Cardiac muscle cell (in vitro differentiated cells and primary cell): ENCODE measurements at regions not wholly inside any gene's neighbourhood (a gene's known extent, or its start where the extent isn't known, plus 50 kb on each side); places are given as distances from the start of the nearest gene placed in this dataset.

ENCODE experiments used
- DNase-seq, 2 donors: peaks; one replicate each; pipeline versions ENCODE4 v3.0.0 to v3.0.0-alpha.2; 2010 to 2017; ENCODE audit warnings: low read depth in 1 of 2, low spot score in 1 of 2
- H3K27ac ChIP-seq: fragments of 200-600 bp; sonication (generic); 2 replicates; pipeline ENCODE4 v1.5.1; 2016
- H3K27me3 ChIP-seq: fragments of 200-600 bp; sonication (generic); 2 replicates; pipeline ENCODE4 v1.6.0; 2016; ENCODE audit warnings: control low read depth
- H3K36me3 ChIP-seq: fragments of 200-600 bp; sonication (generic); 2 replicates; pipeline ENCODE4 v1.5.1; 2016; ENCODE audit warnings: control low read depth
- H3K4me1 ChIP-seq: fragments of 200-600 bp; sonication (generic); 2 replicates; pipeline ENCODE4 v1.8.1; 2017; ENCODE audit warnings: low read depth, mild to moderate bottlenecking, mixed run types
- H3K4me3 ChIP-seq: fragments of 200-600 bp; sonication (generic); 2 replicates; pipeline ENCODE4 v1.5.1; 2016; ENCODE audit warnings: mild to moderate bottlenecking
- H3K9me3 ChIP-seq: fragments of 200-600 bp; sonication (generic); 2 replicates; pipeline ENCODE4 v1.5.1; 2017; ENCODE audit warnings: low read depth, mild to moderate bottlenecking, control low read depth
- CTCF ChIP-seq: IDR thresholded peaks from 2 replicates; pipeline ENCODE4 v1.5.1; 2012; ENCODE audit warnings: low read depth, mild to moderate bottlenecking, low read length

- no peak overlapping the region for H3K4me3 ChIP-seq
- H3K27me3 ChIP-seq = no peaks in the 10 kb centered on the region
- no peak for TF ChIP-seq CTCF
- no peaks in the 10 kb centered on the region for H3K9me3 ChIP-seq
- no peak overlapping the region for H3K27ac ChIP-seq
- DNase-seq = no peak
- H3K36me3 ChIP-seq = no peaks in the 10 kb centered on the region
- H3K4me1 ChIP-seq = no peaks in the 10 kb centered on the region
Measured at GRCh38 chr11:29005401-29005980, 897.3 kb downstream of the METTL15 start.

GRCh38 chr11:29002816-29003215 lies 894.6 kb downstream of the METTL15 start:
- no peaks in the 10 kb centered on the region for H3K36me3 ChIP-seq
- no peaks in the 10 kb centered on the region for H3K4me1 ChIP-seq
- H3K9me3 ChIP-seq = no peaks in the 10 kb centered on the region
- no peak for DNase-seq
- H3K27ac ChIP-seq = no peak overlapping the region
- no peak overlapping the region for H3K4me3 ChIP-seq
- H3K27me3 ChIP-seq = no peaks in the 10 kb centered on the region
- TF ChIP-seq CTCF = no peak

- Histone ChIP-seq H3K9me3 (no peaks in the 10 kb centered on the region), H3K27ac (no peak overlapping the region), H3K4me1 (no peaks in the 10 kb centered on the region), H3K4me3 (no peak overlapping the region), H3K36me3 (no peaks in the 10 kb centered on the region), H3K27me3 (no peaks in the 10 kb centered on the region)
- TF ChIP-seq CTCF = no peak
- no peak for DNase-seq
Measured at GRCh38 chr11:28999620-29000019, 891.4 kb downstream of the METTL15 start.

- no peak for TF ChIP-seq CTCF
- DNase-seq = no peak
- no peaks in the 10 kb centered on the region for H3K9me3 ChIP-seq
- H3K27ac ChIP-seq = no peak overlapping the region
- H3K4me3 ChIP-seq = no peak overlapping the region
- H3K36me3 ChIP-seq = no peaks in the 10 kb centered on the region
- no peaks in the 10 kb centered on the region for H3K27me3 ChIP-seq
- no peaks in the 10 kb centered on the region for H3K4me1 ChIP-seq
Measured at GRCh38 chr11:28992996-28993395, 884.8 kb downstream of the METTL15 start.

- DNase-seq = no peak
- no peaks in the 10 kb centered on the region for H3K27me3 ChIP-seq
- H3K9me3 ChIP-seq = no peaks in the 10 kb centered on the region
- H3K27ac ChIP-seq = no peak overlapping the region
- H3K36me3 ChIP-seq = no peaks in the 10 kb centered on the region
- H3K4me1 ChIP-seq = no peaks in the 10 kb centered on the region
- TF ChIP-seq CTCF = no peak
- no peak overlapping the region for H3K4me3 ChIP-seq
Measured at GRCh38 chr11:28984231-28984630, 876.0 kb downstream of the METTL15 start.

- Histone ChIP-seq H3K27ac (no peak overlapping the region), H3K27me3 (no peaks in the 10 kb centered on the region), H3K36me3 (no peaks in the 10 kb centered on the region), H3K9me3 (no peaks in the 10 kb centered on the region), H3K4me3 (no peak overlapping the region), H3K4me1 (no peaks in the 10 kb centered on the region)
- no peak for TF ChIP-seq CTCF
- DNase-seq = no peak
Measured at GRCh38 chr11:28983780-28984179, 875.6 kb downstream of the METTL15 start.
